HCT116 (cell line): ENCODE measurements at regions not wholly inside any gene's neighbourhood (a gene's known extent, or its start where the extent isn't known, plus 50 kb on each side); places are given as distances from the start of the nearest gene placed in this dataset.

Source experiments
- ATAC-seq: fragments of 200-7000 bp; cut with Tn5 transposase; 2 replicates; pipeline ENCODE4 v1.9.1; 2020; ENCODE audit warnings: mild to moderate bottlenecking, moderate library complexity
- BruUV-seq: library from RNA; stranded (reverse); fragments of 400-500 nt; replicated peaks from 2 replicates; lab custom pipeline; 2021; lab: Mats Ljungman, UMichigan
- CTCF ChIA-PET: fragments of 300-600 bp; sonication (Branson Sonifier 250); formaldehyde crosslinking; loops from one replicate; lab custom pipeline; 2021; ENCODE audit warnings: antibody characterized with exemption; lab: Charles Lee
- POLR2A ChIA-PET: fragments of 300-600, 350-600 bp; sonication (Branson Sonifier 250); formaldehyde crosslinking; loops from one replicate; lab custom pipeline; 2021; ENCODE audit warnings: antibody characterized with exemption; lab: Charles Lee
- RAD21 ChIA-PET, 2 experiments: fragments of 300-600 bp; sonication (Branson Sonifier 250); formaldehyde crosslinking; loops; one replicate each; lab custom pipeline; 2023; ENCODE audit warnings: low total read pairs in 2 of 2; ENCODE audit not compliant: uncharacterized antibody in 2 of 2, unreplicated experiment in 2 of 2, low non-redundant PET in 1 of 2; lab: Charles Lee
- DNase-seq: peaks from one replicate; pipeline ENCODE4 v3.0.0-alpha.2; 2010; ENCODE audit warnings: low read depth, low spot score
- H2AFZ ChIP-seq: fragments of 200-600 bp; shearing (Covaris generic), sonication (generic); 2 replicates; pipeline ENCODE4 v1.6.1; 2017; ENCODE audit warnings: low read depth, mixed run types, mixed read lengths, antibody characterized with exemption, low read length; ENCODE audit not compliant: poor library complexity, severe bottlenecking
- H3K27ac ChIP-seq: 2 replicates; pipeline ENCODE4 v1.5.1; 2012; ENCODE audit warnings: low read depth, low read length
- H3K27me3 ChIP-seq: fragments of 200-600 bp; sonication (generic); 2 replicates; pipeline ENCODE4 v1.6.1; 2016; ENCODE audit warnings: mixed run types, low read length, mixed read lengths; ENCODE audit not compliant: insufficient read depth
- H3K36me3 ChIP-seq, 2 experiments: fragments of 200-500 bp in 1 of 2; fragments of 200-600 bp in 1 of 2; sonication (Bioruptor generic) in 1 of 2; sonication (generic) in 1 of 2; 2 replicates each; pipeline versions ENCODE4 v1.5.1 to v1.6.1; 2014 to 2016; ENCODE audit warnings: low read length in 2 of 2, inconsistent platforms in 1 of 2, mixed read lengths in 1 of 2, mixed run types in 1 of 2; ENCODE audit not compliant: insufficient read depth in 2 of 2, control insufficient read depth in 1 of 2
- H3K4me1 ChIP-seq, 2 experiments: fragments of 200-600 bp in 1 of 2; sonication (generic) in 1 of 2; 2 replicates each; pipeline versions ENCODE4 v1.5.1 to v1.6.1; 2012 to 2017; ENCODE audit warnings: low read length in 2 of 2, inconsistent platforms in 1 of 2, mild to moderate bottlenecking in 1 of 2, mixed read lengths in 1 of 2, mixed run types in 1 of 2, moderate library complexity in 1 of 2; ENCODE audit not compliant: insufficient read depth in 2 of 2, control insufficient read depth in 1 of 2
- H3K4me2 ChIP-seq: fragments of 200-600 bp; sonication (generic); 2 replicates; pipeline ENCODE4 v1.6.1; 2017; ENCODE audit warnings: mixed run types, low read length, mixed read lengths
- H3K4me3 ChIP-seq, 2 experiments: fragments of 200-600 bp in 1 of 2; sonication (generic) in 1 of 2; replicated peaks in 1 of 2; 2 replicates each; pipeline ENCODE4 v1.5.1; 2011 to 2016; ENCODE audit warnings: low read length in 2 of 2, control low read depth in 1 of 2, low read depth in 1 of 2, mild to moderate bottlenecking in 1 of 2, mixed read lengths in 1 of 2, mixed run types in 1 of 2
- H3K79me2 ChIP-seq: fragments of 200-600 bp; sonication (generic); 2 replicates; pipeline ENCODE4 v1.6.1; 2017; ENCODE audit warnings: mild to moderate bottlenecking, mixed run types, low read length, moderate library complexity, mixed read lengths; ENCODE audit not compliant: insufficient read depth
- H3K9ac ChIP-seq: fragments of 200-600 bp; sonication (generic); 2 replicates; pipeline ENCODE4 v1.6.1; 2016; ENCODE audit warnings: low read length, mixed read lengths
- H3K9me2 ChIP-seq: fragments of 200-600 bp; sonication (generic), shearing (Covaris generic); 2 replicates; pipeline ENCODE4 v1.6.1; 2017; ENCODE audit warnings: mixed run types, mild to moderate bottlenecking, moderate library complexity; ENCODE audit not compliant: insufficient read depth
- H3K9me3 ChIP-seq, 2 experiments: fragments of 200-500 bp in 1 of 2; fragments of 200-600 bp in 1 of 2; sonication (Bioruptor generic) in 1 of 2; sonication (generic) in 1 of 2; 2 replicates each; pipeline ENCODE4 v1.6.1; 2014 to 2017; ENCODE audit warnings: low read length in 2 of 2, mixed read lengths in 2 of 2, inconsistent platforms in 1 of 2, low read depth in 1 of 2, mild to moderate bottlenecking in 1 of 2, mixed run types in 1 of 2, moderate library complexity in 1 of 2; ENCODE audit not compliant: control insufficient read depth in 1 of 2, insufficient read depth in 1 of 2
- H4K20me1 ChIP-seq: fragments of 200-600 bp; sonication (generic), shearing (Covaris generic); 2 replicates; pipeline ENCODE4 v1.6.1; 2017; ENCODE audit warnings: mixed run types, mild to moderate bottlenecking, moderate library complexity; ENCODE audit not compliant: insufficient read depth
- CBX3 ChIP-seq: IDR thresholded peaks from 2 replicates; pipeline ENCODE4 v1.6.1; 2012; ENCODE audit warnings: low read depth
- ELF1 ChIP-seq: IDR thresholded peaks from 2 replicates; pipeline ENCODE4 v1.6.1; 2012; ENCODE audit warnings: low read depth, borderline replicate concordance
- EZH2 ChIP-seq: fragments of 200-600 bp; sonication (generic); IDR thresholded peaks from 2 replicates; pipeline ENCODE4 v1.6.1; 2017; ENCODE audit warnings: antibody characterized with exemption, mixed run types
- EZH2phosphoT487 ChIP-seq: fragments of 200-600 bp; IDR thresholded peaks from 2 replicates; pipeline ENCODE4 v1.6.1; 2018; ENCODE audit warnings: antibody characterized with exemption, borderline replicate concordance
- POLR2A ChIP-seq: IDR thresholded peaks from 2 replicates; pipeline ENCODE4 v1.7.0; 2011; ENCODE audit warnings: borderline replicate concordance; ENCODE audit not compliant: insufficient read depth, insufficient read length; ENCODE audit errors: extremely low read depth
- POLR2AphosphoS5 ChIP-seq: IDR thresholded peaks from 2 replicates; pipeline ENCODE4 v1.6.1; 2011; ENCODE audit warnings: mild to moderate bottlenecking, low read depth, low read length, moderate library complexity
- RAD21 ChIP-seq: IDR thresholded peaks from 2 replicates; pipeline ENCODE4 v1.6.1; 2012; ENCODE audit warnings: low read depth, mild to moderate bottlenecking
- SIN3A ChIP-seq: IDR thresholded peaks from 2 replicates; pipeline ENCODE4 v1.6.1; 2012; ENCODE audit warnings: low read depth
- SRF ChIP-seq: IDR thresholded peaks from 2 replicates; pipeline ENCODE4 v1.6.1; 2012; ENCODE audit warnings: low read depth
- ZFX ChIP-seq: fragments of 450-650 bp; IDR thresholded peaks from 2 replicates; pipeline ENCODE4 v1.6.1; 2017
- ZNF274 ChIP-seq: fragments of 200-500 bp; sonication (Bioruptor generic); IDR thresholded peaks from 2 replicates; pipeline ENCODE4 v1.6.1; 2014; ENCODE audit warnings: mild to moderate bottlenecking, low read depth, low read length, inconsistent platforms
- intact Hi-C: fragments of 100-400 bp; cut with micrococcal nuclease; formaldehyde crosslinking; loops from 2 replicates; pipeline ENCODE4 v1.10.0; 2022
- TF ChIP-seq, protein P1 (sequence below): IDR thresholded peaks from 2 replicates; pipeline ENCODE4 v1.6.1; 2012

DNA sequence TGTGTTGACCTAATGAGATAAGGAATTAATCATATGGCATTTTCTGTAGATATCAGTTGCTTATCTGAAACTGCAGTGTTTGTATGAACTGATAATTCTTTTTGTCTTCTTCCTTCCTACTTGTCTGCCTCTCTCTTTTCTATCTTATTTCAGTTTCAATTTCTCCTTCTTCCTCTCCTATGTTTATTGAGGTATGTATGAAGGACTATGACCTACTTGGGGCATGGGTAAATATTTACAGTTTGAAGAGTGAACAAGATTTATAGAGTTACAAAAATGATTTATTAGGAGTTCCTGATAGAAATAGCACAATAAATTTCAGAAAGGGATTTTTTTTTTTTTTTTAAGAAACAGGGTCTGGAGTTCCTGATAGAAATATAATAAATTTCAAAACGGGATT lies 88.7 kb upstream of the MUCL1 start (continued):
- no peak for TF ChIP-seq RAD21
- TF ChIP-seq POLR2A, result no peak
- no peak for TF ChIP-seq ZNF274
- TF ChIP-seq EZH2phosphoT487, result no peak
- TF ChIP-seq, protein P1, sequence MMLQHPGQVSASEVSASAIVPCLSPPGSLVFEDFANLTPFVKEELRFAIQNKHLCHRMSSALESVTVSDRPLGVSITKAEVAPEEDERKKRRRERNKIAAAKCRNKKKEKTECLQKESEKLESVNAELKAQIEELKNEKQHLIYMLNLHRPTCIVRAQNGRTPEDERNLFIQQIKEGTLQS, result no peak
- TF ChIP-seq POLR2AphosphoS5, result no peak
- TF ChIP-seq, all 23 proteins: peak for 0

DNA sequence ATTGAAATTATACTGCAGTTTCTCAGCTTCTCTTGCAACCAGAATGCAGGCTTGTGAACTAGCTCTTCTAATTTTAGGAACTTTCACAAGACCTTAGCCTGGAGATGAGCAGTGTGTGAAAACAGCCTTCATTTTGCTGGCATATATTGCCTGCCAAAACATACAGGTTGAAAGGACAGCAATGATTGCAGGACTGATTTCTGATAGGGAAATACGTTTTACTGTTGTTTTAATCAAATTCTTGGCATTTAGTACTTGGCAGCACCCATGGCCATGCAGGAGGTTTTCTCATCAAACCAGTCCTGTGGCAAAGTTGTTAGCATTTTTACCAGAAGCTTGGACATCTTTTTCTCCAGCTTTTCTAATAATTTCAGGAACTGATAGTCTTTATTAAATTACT lies 91.9 kb upstream of the MUCL1 start:
- no peak for ATAC-seq
- Histone ChIP-seq H3K27ac (no peak overlapping the region), H3K4me2 (no peak overlapping the region), H3K79me2 (no peaks in the 10 kb centered on the region), H3K9ac (no peak overlapping the region), H3K27me3 (peaks cover 25% of the 10 kb centered on the region), H3K4me1 (no peaks in the 10 kb centered on the region), H3K4me3 (no peak overlapping the region), H3K9me3 (no peaks in the 10 kb centered on the region), H4K20me1 (no peaks in the 10 kb centered on the region), H3K9me2 (no peaks in the 10 kb centered on the region), H3K36me3 (no peaks in the 10 kb centered on the region), H2AFZ (no peak overlapping the region)
- RAD21 ChIA-PET, result no interaction called here
- POLR2A ChIA-PET, result no interaction called here
- no TSS peak for BruUV-seq
- TF ChIP-seq ELF1 (no peak), EZH2 (no peak), ZNF274 (no peak), SIN3A (no peak), SRF (no peak), CBX3 (no peak), ZFX (no peak), POLR2AphosphoS5 (no peak)
- no peak for DNase-seq
- CTCF ChIA-PET, result interaction anchor here (0.9 to 1.2 kb wide), 3 partner anchors 195 to 310 kb away, joined by 3 to 4 read pairs (median 3); no protein-coding TSS in a partner anchor
- intact Hi-C loops, result no loop called here
